Mucosa of stomach (tissue), 1 donor: ENCODE measurements at regions not wholly inside any gene's neighbourhood (a gene's known extent, or its start where the extent isn't known, plus 50 kb on each side); places are given as distances from the start of the nearest gene placed in this dataset.

ENCODE experiments used
- H3K27me3 ChIP-seq: one replicate; pipeline ENCODE4 v1.7.0; 2013; ENCODE audit warnings: mild to moderate bottlenecking, low read length; ENCODE audit not compliant: control insufficient read depth, insufficient read depth
- H3K36me3 ChIP-seq: one replicate; pipeline ENCODE4 v1.7.0; 2013; ENCODE audit warnings: low read length; ENCODE audit not compliant: control insufficient read depth, insufficient read depth
- H3K4me1 ChIP-seq: one replicate; pipeline ENCODE4 v1.7.0; 2013; ENCODE audit warnings: mild to moderate bottlenecking, low read length; ENCODE audit not compliant: control insufficient read depth, insufficient read depth
- H3K4me3 ChIP-seq: one replicate; pipeline ENCODE4 v1.7.0; 2013; ENCODE audit warnings: low read length
- H3K9ac ChIP-seq: one replicate; pipeline ENCODE4 v1.7.0; 2013; ENCODE audit warnings: mild to moderate bottlenecking, low read length, moderate library complexity
- H3K9me3 ChIP-seq: one replicate; pipeline ENCODE4 v1.7.0; 2013; ENCODE audit warnings: mild to moderate bottlenecking, low read length, moderate library complexity; ENCODE audit not compliant: control insufficient read depth
- donor health status: Pancreatic carcinoma.

- Histone ChIP-seq H3K4me1 (no peaks in the 10 kb centered on the region), H3K36me3 (no peaks in the 10 kb centered on the region), H3K4me3 (no peak overlapping the region), H3K9ac (no peak overlapping the region), H3K27me3 (no peaks in the 10 kb centered on the region), H3K9me3 (no peaks in the 10 kb centered on the region)
Measured at GRCh38 chr10:105879401-105879800, 1238.3 kb downstream of the SORCS3 start.

- Histone ChIP-seq H3K36me3 (no peaks in the 10 kb centered on the region), H3K4me1 (no peaks in the 10 kb centered on the region), H3K9me3 (no peaks in the 10 kb centered on the region), H3K4me3 (no peak overlapping the region), H3K9ac (no peak overlapping the region), H3K27me3 (no peaks in the 10 kb centered on the region)
Measured at GRCh38 chr10:105875050-105875449, 1234.0 kb downstream of the SORCS3 start.

GRCh38 chr10:105872665-105873064 is 1231.6 kb downstream of the SORCS3 start:
- Histone ChIP-seq H3K27me3 (no peaks in the 10 kb centered on the region), H3K4me3 (no peak overlapping the region), H3K36me3 (no peaks in the 10 kb centered on the region), H3K4me1 (no peaks in the 10 kb centered on the region), H3K9me3 (no peaks in the 10 kb centered on the region), H3K9ac (no peak overlapping the region)

GRCh38 chr10:105868935-105869334 is 1227.8 kb downstream of the SORCS3 start:
- Histone ChIP-seq H3K27me3 (no peaks in the 10 kb centered on the region), H3K4me1 (no peaks in the 10 kb centered on the region), H3K36me3 (no peaks in the 10 kb centered on the region), H3K9me3 (no peaks in the 10 kb centered on the region), H3K9ac (no peak overlapping the region), H3K4me3 (no peak overlapping the region)

GRCh38 chr10:105864854-105865253 is 1223.8 kb downstream of the SORCS3 start:
- H3K36me3 ChIP-seq = no peaks in the 10 kb centered on the region
- H3K4me1 ChIP-seq = no peaks in the 10 kb centered on the region
- no peak overlapping the region for H3K9ac ChIP-seq
- H3K4me3 ChIP-seq = no peak overlapping the region
- no peaks in the 10 kb centered on the region for H3K9me3 ChIP-seq
- no peaks in the 10 kb centered on the region for H3K27me3 ChIP-seq

GRCh38 chr10:105857268-105858264 is 1216.5 kb downstream of the SORCS3 start:
- no peaks in the 10 kb centered on the region for H3K4me1 ChIP-seq

GRCh38 chr10:105855791-105856190 is 1214.7 kb downstream of the SORCS3 start:
- Histone ChIP-seq H3K36me3 (no peaks in the 10 kb centered on the region), H3K9ac (no peak overlapping the region), H3K4me1 (no peaks in the 10 kb centered on the region), H3K9me3 (no peaks in the 10 kb centered on the region), H3K4me3 (no peak overlapping the region), H3K27me3 (no peaks in the 10 kb centered on the region)

More at GRCh38 chr10:105857268-105858264, 1216.5 kb downstream of the SORCS3 start:
- Histone ChIP-seq H3K27me3 (no peaks in the 10 kb centered on the region), H3K9ac (no peak overlapping the region), H3K9me3 (no peaks in the 10 kb centered on the region), H3K36me3 (no peaks in the 10 kb centered on the region), H3K4me3 (no peak overlapping the region)

GRCh38 chr10:105844676-105845570 is 1203.8 kb downstream of the SORCS3 start:
- H3K4me3 ChIP-seq = no peak overlapping the region
- no peaks in the 10 kb centered on the region for H3K36me3 ChIP-seq
- H3K9ac ChIP-seq = no peak overlapping the region
- H3K27me3 ChIP-seq = no peaks in the 10 kb centered on the region
- no peaks in the 10 kb centered on the region for H3K4me1 ChIP-seq
- no peaks in the 10 kb centered on the region for H3K9me3 ChIP-seq

GRCh38 chr10:105844241-105844640 is 1203.2 kb downstream of the SORCS3 start:
- Histone ChIP-seq H3K36me3 (no peaks in the 10 kb centered on the region), H3K9me3 (no peaks in the 10 kb centered on the region), H3K4me3 (no peak overlapping the region), H3K4me1 (no peaks in the 10 kb centered on the region), H3K9ac (no peak overlapping the region), H3K27me3 (no peaks in the 10 kb centered on the region)

GRCh38 chr10:105843786-105844185 is 1202.7 kb downstream of the SORCS3 start:
- Histone ChIP-seq H3K36me3 (no peaks in the 10 kb centered on the region), H3K4me3 (no peak overlapping the region), H3K9me3 (no peaks in the 10 kb centered on the region), H3K27me3 (no peaks in the 10 kb centered on the region), H3K4me1 (no peaks in the 10 kb centered on the region), H3K9ac (no peak overlapping the region)

- Histone ChIP-seq H3K36me3 (no peaks in the 10 kb centered on the region), H3K9ac (no peak overlapping the region), H3K27me3 (no peaks in the 10 kb centered on the region)
Measured at GRCh38 chr10:105840288-105840770, 1199.2 kb downstream of the SORCS3 start.

GRCh38 chr10:105838392-105838791 is 1197.3 kb downstream of the SORCS3 start:
- Histone ChIP-seq H3K9me3 (no peaks in the 10 kb centered on the region), H3K36me3 (no peaks in the 10 kb centered on the region), H3K9ac (no peak overlapping the region), H3K4me1 (no peaks in the 10 kb centered on the region), H3K27me3 (no peaks in the 10 kb centered on the region), H3K4me3 (peak overlapping the region; percentile 27)

More at GRCh38 chr10:105840288-105840770, 1199.2 kb downstream of the SORCS3 start:
- Histone ChIP-seq H3K9me3 (no peaks in the 10 kb centered on the region), H3K4me3 (no peak overlapping the region), H3K4me1 (no peaks in the 10 kb centered on the region)
